HS-5 (cell line): ENCODE measurements at regions not wholly inside any gene's neighbourhood (a gene's known extent, or its start where the extent isn't known, plus 50 kb on each side); places are given as distances from the start of the nearest gene placed in this dataset.

Experiments used
- DNase-seq: peaks from one replicate; pipeline ENCODE4 v3.0.0-alpha.2; 2012; ENCODE audit warnings: low read depth

GRCh38 chr5:133738271-133738670 is 125.9 kb upstream of the FSTL4 start:
- DNase-seq: no peak

- no peak for DNase-seq
Measured at GRCh38 chr5:133736512-133736911, 124.2 kb upstream of the FSTL4 start.

- no peak for DNase-seq
Measured at GRCh38 chr5:133735346-133735745, 123.0 kb upstream of the FSTL4 start.

- no peak for DNase-seq
Measured at GRCh38 chr5:133734916-133735315, 122.6 kb upstream of the FSTL4 start.

- no peak for DNase-seq
Measured at GRCh38 chr5:133732536-133732935, 120.2 kb upstream of the FSTL4 start.

GRCh38 chr5:133731951-133732350 is 119.6 kb upstream of the FSTL4 start:
- no peak for DNase-seq

- no peak for DNase-seq
Measured at GRCh38 chr5:133730866-133731265, 118.5 kb upstream of the FSTL4 start.

GRCh38 chr5:133730346-133730745 is 118.0 kb upstream of the FSTL4 start:
- DNase-seq: no peak

- DNase-seq: no peak
Measured at GRCh38 chr5:133729800-133730199, 117.5 kb upstream of the FSTL4 start.

GRCh38 chr5:133728475-133728874 is 116.1 kb upstream of the FSTL4 start:
- no peak for DNase-seq

- no peak for DNase-seq
Measured at GRCh38 chr5:133727636-133728035, 115.3 kb upstream of the FSTL4 start.

GRCh38 chr5:133723651-133724366 is 111.5 kb upstream of the FSTL4 start:
- DNase-seq: no peak

GRCh38 chr5:133723126-133723525 is 110.8 kb upstream of the FSTL4 start:
- no peak for DNase-seq

GRCh38 chr5:133721365-133721764 is 109.0 kb upstream of the FSTL4 start:
- no peak for DNase-seq

GRCh38 chr5:133718457-133718856 is 106.1 kb upstream of the FSTL4 start:
- no peak for DNase-seq

- no peak for DNase-seq
Measured at GRCh38 chr5:133716532-133717183, 104.3 kb upstream of the FSTL4 start.

- no peak for DNase-seq
Measured at GRCh38 chr5:133715616-133716015, 103.3 kb upstream of the FSTL4 start.

GRCh38 chr5:133715216-133715615 is 102.9 kb upstream of the FSTL4 start:
- DNase-seq: no peak

GRCh38 chr5:133714161-133714915 is 102.0 kb upstream of the FSTL4 start:
- no peak for DNase-seq

- DNase-seq: no peak
Measured at GRCh38 chr5:133713751-133714150, 101.4 kb upstream of the FSTL4 start.

GRCh38 chr5:133713209-133713608 is 100.9 kb upstream of the FSTL4 start:
- DNase-seq: no peak

GRCh38 chr5:133712562-133712961 is 100.2 kb upstream of the FSTL4 start:
- DNase-seq: no peak

- DNase-seq: no peak
Measured at GRCh38 chr5:133709209-133709725, 96.9 kb upstream of the FSTL4 start.
